Esophagus squamous epithelium (tissue), 5 donors: ENCODE measurements at regions not wholly inside any gene's neighbourhood (a gene's known extent, or its start where the extent isn't known, plus 50 kb on each side); places are given as distances from the start of the nearest gene placed in this dataset.

ENCODE experiments used
- DNase-seq: peaks from one replicate; lab custom pipeline; 2025; lab: John Stamatoyannopoulos, UW
- H3K27ac ChIP-seq, 4 donors: fragments of 200-600 bp; sonication (generic); one replicate each; pipeline ENCODE4 v1.5.1; 2016 to 2019; ENCODE audit warnings: mild to moderate bottlenecking in 1 of 4
- H3K27me3 ChIP-seq, 4 donors: fragments of 200-600 bp; sonication (generic); 1 replicate in 3 of 4; 2 replicates in 1 of 4; pipeline versions ENCODE4 v1.5.1 to v1.6.0; 2017 to 2021; ENCODE audit warnings: antibody characterized with exemption in 1 of 4
- H3K36me3 ChIP-seq, 3 donors: fragments of 200-600 bp; sonication (generic); one replicate each; pipeline ENCODE4 v1.5.1; 2016 to 2019
- H3K4me1 ChIP-seq, 3 donors: fragments of 200-600 bp; sonication (generic); one replicate each; pipeline ENCODE4 v1.5.1; 2017 to 2019
- H3K4me3 ChIP-seq, 4 donors: fragments of 200-600 bp; sonication (generic); 1 replicate in 3 of 4; 2 replicates in 1 of 4; pipeline ENCODE4 v1.5.1; 2016 to 2019; ENCODE audit warnings: mild to moderate bottlenecking in 2 of 4, moderate library complexity in 1 of 4
- H3K9me3 ChIP-seq, 3 donors: fragments of 200-600 bp; sonication (generic); one replicate each; pipeline ENCODE4 v1.5.1; 2016 to 2019
- CTCF ChIP-seq, 6 experiments: fragments of 450-650 bp in 4 of 6; fragments of 200-600 bp in 2 of 6; sonication (generic) in 2 of 6; IDR thresholded peaks; one replicate each; pipeline ENCODE4 v1.5.1; 2016 to 2019; ENCODE audit warnings: antibody characterized with exemption in 6 of 6, mild to moderate bottlenecking in 4 of 6, moderate library complexity in 4 of 6
- POLR2A ChIP-seq, 4 donors: fragments of 450-650 bp; IDR thresholded peaks; one replicate each; pipeline ENCODE4 v1.6.1; 2017; ENCODE audit warnings: antibody characterized with exemption in 4 of 4, mild to moderate bottlenecking in 4 of 4, moderate library complexity in 3 of 4
- WGBS, 2 donors: methylation state at CpG; one replicate each; pipeline ENCODE4 v1.1.5; 2018; 5-methylcytosine and 5-hydroxymethylcytosine counted together
- intact Hi-C: fragments of 100-400 bp; cut with DNase I; formaldehyde crosslinking; loops from one replicate; pipeline ENCODE4 v1.15.0; 2022
- donor health status: DM: yes; HTN: yes; CAD: no.

DNA sequence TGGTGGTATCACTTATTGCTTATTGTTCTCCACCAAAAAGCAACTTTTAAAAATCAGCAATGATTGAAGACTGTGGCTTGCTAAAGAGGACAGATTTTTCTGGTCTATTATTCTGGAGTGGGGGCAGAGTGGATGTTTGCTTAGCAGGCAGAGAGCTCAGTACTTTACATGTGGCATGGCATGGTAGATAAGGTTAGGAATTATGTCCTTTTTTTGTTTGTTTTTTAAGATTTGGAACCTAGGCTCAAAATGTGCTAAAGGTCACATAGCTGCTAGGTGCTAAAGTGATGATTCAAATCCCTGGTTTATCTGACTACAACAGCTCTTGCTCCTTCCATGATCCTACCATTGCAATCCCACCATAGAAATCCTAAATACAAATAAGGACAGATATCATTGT lies 331.0 kb upstream of the ADAMTS9 start:
- Histone ChIP-seq H3K36me3 (no peaks in the 10 kb centered on the region), H3K4me1 (peaks cover 0 to 8% (median 0%) of the 10 kb centered on the region in 3 donors), H3K9me3 (no peaks in the 10 kb centered on the region), H3K4me3 (no peak overlapping the region), H3K27me3 (no peaks in the 10 kb centered on the region), H3K27ac (no peak overlapping the region)
- intact Hi-C loops, result no loop called here
- DNase-seq, result no peak
- TF ChIP-seq CTCF (IDR thresholded peaks at IDR 0.05) (no peak), POLR2A (IDR thresholded peaks at IDR 0.05) (no peak)

DNA sequence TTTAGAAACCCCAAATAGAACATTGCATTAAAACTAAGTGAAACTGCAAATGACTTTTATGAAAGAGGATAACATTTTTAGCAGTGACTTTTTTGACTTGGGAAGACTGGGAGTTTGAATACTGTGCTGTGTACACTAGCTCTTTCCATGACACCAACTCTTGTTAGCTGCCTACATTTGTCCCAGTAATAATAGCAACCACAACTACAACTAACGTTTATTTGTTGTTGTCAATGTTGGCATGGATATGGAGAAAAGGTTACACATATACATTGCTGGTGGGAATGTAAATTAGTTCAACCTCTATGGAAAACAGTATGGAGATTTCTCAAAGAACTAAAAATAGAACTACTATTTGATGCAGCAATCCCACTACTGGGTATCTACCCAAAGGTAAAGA lies 329.6 kb upstream of the ADAMTS9 start:
- H3K4me3 ChIP-seq, result no peak overlapping the region
- H3K36me3 ChIP-seq, result no peaks in the 10 kb centered on the region
- no peak for TF ChIP-seq POLR2A (IDR thresholded peaks at IDR 0.05)
- no peak for TF ChIP-seq CTCF (IDR thresholded peaks at IDR 0.05)
- no peaks in the 10 kb centered on the region for H3K27me3 ChIP-seq
- H3K9me3 ChIP-seq, result no peaks in the 10 kb centered on the region
- H3K27ac ChIP-seq, result no peak overlapping the region
- no peak for DNase-seq
- 71 to 88% methylated on average over 1 of the region's 1 CpG for WGBS, 2 donors
- intact Hi-C loops, result no loop called here
- peaks cover 0 to 8% (median 0%) of the 10 kb centered on the region in 3 donors for H3K4me1 ChIP-seq

DNA sequence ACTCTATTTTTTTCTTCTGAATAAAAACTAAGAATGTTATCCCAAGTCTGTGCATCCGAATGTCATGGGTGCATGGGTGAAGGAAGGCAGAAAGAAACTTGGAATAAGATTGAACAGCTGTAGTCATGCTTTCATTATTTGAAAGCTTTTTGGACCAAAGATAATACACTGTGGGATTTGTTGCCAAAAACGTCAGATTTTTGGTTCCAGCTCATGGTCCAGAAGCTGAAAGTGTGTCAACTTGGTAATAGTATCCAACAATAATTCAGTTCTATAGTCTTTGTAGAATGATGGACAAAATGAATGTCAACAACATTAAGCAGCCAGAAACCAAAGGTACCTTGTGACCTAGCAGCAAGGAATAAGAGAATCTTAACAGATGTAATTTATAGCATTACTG lies 327.9 kb upstream of the ADAMTS9 start:
- no peak overlapping the region for H3K27ac ChIP-seq
- intact Hi-C loops, result no loop called here
- TF ChIP-seq CTCF (IDR thresholded peaks at IDR 0.05) (no peak), POLR2A (IDR thresholded peaks at IDR 0.05) (no peak)
- no peaks in the 10 kb centered on the region for H3K27me3 ChIP-seq
- DNase-seq, result no peak
- no peaks in the 10 kb centered on the region for H3K9me3 ChIP-seq
- H3K4me1 ChIP-seq, result peaks cover 0 to 8% (median 0%) of the 10 kb centered on the region in 3 donors
- H3K36me3 ChIP-seq, result no peaks in the 10 kb centered on the region
- H3K4me3 ChIP-seq, result no peak overlapping the region
- 26 to 29% methylated on average over 2 of the region's 2 CpGs for WGBS, 2 donors

DNA sequence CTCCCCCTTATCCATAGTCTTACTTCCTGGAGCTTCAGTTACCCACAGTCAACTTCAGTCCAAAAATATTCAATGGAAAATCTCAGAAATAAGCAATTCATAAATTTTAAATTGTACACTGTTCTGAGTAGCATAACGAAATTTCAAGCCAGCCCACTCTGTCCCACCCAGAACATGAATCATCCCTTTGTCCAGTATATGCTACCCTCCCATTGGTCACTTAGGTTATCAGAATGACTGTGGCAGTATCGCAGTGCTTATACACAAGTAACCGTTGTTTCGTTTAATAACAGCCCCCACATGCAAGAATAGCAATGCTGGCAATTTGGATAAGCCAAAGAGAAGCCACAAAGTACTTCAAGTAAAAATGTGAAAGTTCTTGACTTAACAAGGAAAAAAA lies 325.3 kb upstream of the ADAMTS9 start:
- Histone ChIP-seq H3K4me1 (no peaks in the 10 kb centered on the region), H3K36me3 (no peaks in the 10 kb centered on the region), H3K27me3 (no peaks in the 10 kb centered on the region), H3K9me3 (no peaks in the 10 kb centered on the region), H3K27ac (no peak overlapping the region), H3K4me3 (no peak overlapping the region)
- no peak for DNase-seq
- intact Hi-C loops, result no loop called here
- 89 to 96% methylated on average over 4 of the region's 4 CpGs for WGBS, 2 donors
- TF ChIP-seq CTCF (IDR thresholded peaks at IDR 0.05), result no peak
- TF ChIP-seq POLR2A (IDR thresholded peaks at IDR 0.05), result no peak

DNA sequence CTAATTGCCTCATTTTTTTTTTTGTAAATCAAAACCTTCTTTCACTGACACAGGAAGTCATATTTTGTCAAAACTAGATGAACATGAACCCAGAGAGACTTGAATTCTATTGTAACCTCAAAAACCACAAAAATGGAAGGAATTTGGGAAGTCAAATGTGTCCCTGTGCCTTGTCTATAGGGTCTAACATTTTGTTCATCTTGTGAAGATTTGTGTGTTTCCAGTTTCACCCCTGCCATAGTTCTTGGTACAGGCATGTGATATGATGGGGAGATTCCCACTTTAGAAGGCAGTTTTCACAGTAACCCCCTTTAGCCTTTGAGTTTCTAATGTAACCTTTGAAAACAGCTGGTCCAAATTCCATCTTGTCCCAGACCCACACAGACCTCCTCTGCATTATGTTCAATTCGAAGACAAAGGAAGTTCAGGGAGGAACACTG lies 318.5 kb upstream of the ADAMTS9 start:
- H3K36me3 ChIP-seq, result no peaks in the 10 kb centered on the region
- no peak overlapping the region for H3K4me3 ChIP-seq
- H3K4me1 ChIP-seq, result no peaks in the 10 kb centered on the region
- DNase-seq, result no peak
- TF ChIP-seq CTCF (IDR thresholded peaks at IDR 0.05), result no peak
- H3K9me3 ChIP-seq, result no peaks in the 10 kb centered on the region
- intact Hi-C loops, result no loop called here
- 45 to 61% methylated on average over 1 of the region's 1 CpG for WGBS, 2 donors
- no peak overlapping the region for H3K27ac ChIP-seq
- no peaks in the 10 kb centered on the region for H3K27me3 ChIP-seq
